H9 (cell line): ENCODE measurements at regions not wholly inside any gene's neighbourhood (a gene's known extent, or its start where the extent isn't known, plus 50 kb on each side); places are given as distances from the start of the nearest gene placed in this dataset.
"Not testable (repeated sequence)": the region's sequence is repeated elsewhere in the genome, so short reads cannot be mapped to it uniquely, and the experiment has no call there.

ENCODE experiments used
- DNase-seq: peaks from one replicate; pipeline ENCODE4 v3.0.0-alpha.2; 2017
- H2AFZ ChIP-seq: one replicate; pipeline ENCODE4 v1.6.1; 2013; ENCODE audit warnings: mild to moderate bottlenecking, low read length, control low read depth, moderate library complexity
- H2AK5ac ChIP-seq: 2 replicates; pipeline ENCODE4 v1.6.1; 2013; ENCODE audit warnings: low read length, control low read depth, mixed read lengths; ENCODE audit not compliant: insufficient read length
- H2BK120ac ChIP-seq: one replicate; pipeline ENCODE4 v1.6.1; 2013; ENCODE audit warnings: low read depth, mild to moderate bottlenecking, low read length, control low read depth, inconsistent platforms; ENCODE audit not compliant: poor library complexity, severe bottlenecking
- H2BK12ac ChIP-seq: 2 replicates; pipeline ENCODE4 v1.6.1; 2013; ENCODE audit warnings: low read length, control low read depth, mixed read lengths, low read depth; ENCODE audit not compliant: insufficient read length
- H2BK15ac ChIP-seq: 2 replicates; pipeline ENCODE4 v1.6.1; 2013; ENCODE audit warnings: low read depth, low read length, control low read depth
- H2BK20ac ChIP-seq: one replicate; pipeline ENCODE4 v1.6.1; 2013; ENCODE audit warnings: low read depth, mild to moderate bottlenecking, low read length, control low read depth, inconsistent platforms; ENCODE audit not compliant: poor library complexity, severe bottlenecking
- H2BK5ac ChIP-seq: 2 replicates; pipeline ENCODE4 v1.6.1; 2013; ENCODE audit warnings: low read length, control low read depth, mixed read lengths; ENCODE audit not compliant: insufficient read length
- H3K14ac ChIP-seq: 2 replicates; pipeline ENCODE4 v1.6.1; 2013; ENCODE audit warnings: low read length, control low read depth; ENCODE audit not compliant: insufficient read depth
- H3K18ac ChIP-seq: 2 replicates; pipeline ENCODE4 v1.6.1; 2013; ENCODE audit warnings: low read depth, mild to moderate bottlenecking, mixed read lengths, low read length, control low read depth; ENCODE audit not compliant: insufficient read length
- H3K23ac ChIP-seq: 2 replicates; pipeline ENCODE4 v1.6.1; 2013; ENCODE audit warnings: low read length, control low read depth, mixed read lengths, low read depth; ENCODE audit not compliant: insufficient read length
- H3K23me2 ChIP-seq: 2 replicates; pipeline ENCODE4 v1.6.1; 2013; ENCODE audit warnings: low read depth, mild to moderate bottlenecking, mixed read lengths, low read length, control low read depth; ENCODE audit not compliant: insufficient read length, poor library complexity, severe bottlenecking
- H3K27ac ChIP-seq: 2 replicates; pipeline ENCODE4 v1.5.1; 2013; ENCODE audit warnings: low read length, control low read depth, mixed read lengths, low read depth; ENCODE audit not compliant: insufficient read length
- H3K27me3 ChIP-seq: 2 replicates; pipeline ENCODE4 v1.6.1; 2013; ENCODE audit warnings: low read length, control low read depth, inconsistent platforms; ENCODE audit not compliant: insufficient read depth
- H3K4ac ChIP-seq: 2 replicates; pipeline ENCODE4 v1.6.1; 2013; ENCODE audit warnings: low read depth, mild to moderate bottlenecking, control low read depth, inconsistent platforms, low read length, moderate library complexity
- H3K4me1 ChIP-seq: 2 replicates; pipeline ENCODE4 v1.6.1; 2013; ENCODE audit warnings: low read length, control low read depth, inconsistent platforms; ENCODE audit not compliant: insufficient read depth
- H3K4me2 ChIP-seq: 2 replicates; pipeline ENCODE4 v1.6.1; 2013; ENCODE audit warnings: low read length, control low read depth, mixed read lengths; ENCODE audit not compliant: insufficient read length, insufficient read depth
- H3K56ac ChIP-seq: 2 replicates; pipeline ENCODE4 v1.6.1; 2013; ENCODE audit warnings: low read depth, mild to moderate bottlenecking, mixed read lengths, low read length, control low read depth; ENCODE audit not compliant: insufficient read length
- H3K79me1 ChIP-seq: 2 replicates; pipeline ENCODE4 v1.6.1; 2013; ENCODE audit warnings: low read depth, mild to moderate bottlenecking, moderate library complexity, low read length, control low read depth, inconsistent platforms; ENCODE audit not compliant: insufficient read depth, poor library complexity, severe bottlenecking
- H3K79me2 ChIP-seq: 2 replicates; pipeline ENCODE4 v1.6.1; 2013; ENCODE audit warnings: low read length, control low read depth, inconsistent platforms; ENCODE audit not compliant: insufficient read depth
- H3K9ac ChIP-seq: 2 replicates; pipeline ENCODE4 v1.6.1; 2013; ENCODE audit warnings: low read length, control low read depth, mixed read lengths; ENCODE audit not compliant: insufficient read length; ENCODE audit errors: extremely low read depth
- H3K9me3 ChIP-seq: one replicate; pipeline ENCODE4 v1.6.1; 2013; ENCODE audit warnings: low read depth, low read length, inconsistent platforms; ENCODE audit not compliant: control insufficient read depth
- H3T11ph ChIP-seq: one replicate; pipeline ENCODE4 v1.6.1; 2013; ENCODE audit warnings: mild to moderate bottlenecking, low read length, control low read depth, inconsistent platforms
- H4K20me1 ChIP-seq: one replicate; pipeline ENCODE4 v1.6.1; 2013; ENCODE audit not compliant: control insufficient read depth, insufficient read length, insufficient read depth
- H4K5ac ChIP-seq: 2 replicates; pipeline ENCODE4 v1.6.1; 2013; ENCODE audit warnings: low read depth, mild to moderate bottlenecking, mixed read lengths, low read length, control low read depth; ENCODE audit not compliant: insufficient read length
- H4K8ac ChIP-seq: replicated peaks from 2 replicates; pipeline ENCODE4 v1.6.1; 2013; ENCODE audit warnings: low read length, control low read depth, mixed read lengths, low read depth; ENCODE audit not compliant: insufficient read length
- H4K91ac ChIP-seq: 2 replicates; pipeline ENCODE4 v1.6.1; 2013; ENCODE audit warnings: low read depth, mild to moderate bottlenecking, moderate library complexity, mixed read lengths, low read length, control low read depth; ENCODE audit not compliant: insufficient read length
- H3K27ac Mint-ChIP-seq, 3 experiments: 2 replicates in 2 of 3; 3 replicates in 1 of 3; pipeline ENCODE4 v1.8.0; 2020 to 2021; ENCODE audit warnings: mixed read lengths in 3 of 3, mild to moderate bottlenecking in 1 of 3, moderate library complexity in 1 of 3
- H3K27me3 Mint-ChIP-seq: 2 replicates; pipeline ENCODE4 v1.8.0; 2021; ENCODE audit warnings: low read depth, mild to moderate bottlenecking, moderate library complexity, mixed read lengths
- H3K36me3 Mint-ChIP-seq, 3 experiments: 2 replicates in 2 of 3; 3 replicates in 1 of 3; pipeline ENCODE4 v1.8.0; 2020 to 2021; ENCODE audit warnings: low read depth in 3 of 3, mixed read lengths in 3 of 3; ENCODE audit not compliant: insufficient read depth in 1 of 3
- H3K4me1 Mint-ChIP-seq, 2 experiments: 2 replicates each; pipeline ENCODE4 v1.8.0; 2020; ENCODE audit warnings: mixed read lengths in 2 of 2
- H3K4me3 Mint-ChIP-seq, 2 experiments: 2 replicates in 1 of 2; 3 replicates in 1 of 2; pipeline ENCODE4 v1.8.0; 2020 to 2021; ENCODE audit warnings: mild to moderate bottlenecking in 2 of 2, mixed read lengths in 2 of 2, moderate library complexity in 1 of 2
- H3K9me3 Mint-ChIP-seq, 2 experiments: 2 replicates in 1 of 2; 3 replicates in 1 of 2; pipeline ENCODE4 v1.8.0; 2020; ENCODE audit warnings: mild to moderate bottlenecking in 2 of 2, mixed read lengths in 2 of 2, moderate library complexity in 1 of 2
- TF ChIP-seq, protein P1 (sequence below): fragments of 200-600 bp; sonication (generic); conservative IDR thresholded peaks from 3 replicates; pipeline ENCODE4 v1.8.0; 2021; ENCODE audit warnings: antibody characterized with exemption, mild to moderate bottlenecking

DNA sequence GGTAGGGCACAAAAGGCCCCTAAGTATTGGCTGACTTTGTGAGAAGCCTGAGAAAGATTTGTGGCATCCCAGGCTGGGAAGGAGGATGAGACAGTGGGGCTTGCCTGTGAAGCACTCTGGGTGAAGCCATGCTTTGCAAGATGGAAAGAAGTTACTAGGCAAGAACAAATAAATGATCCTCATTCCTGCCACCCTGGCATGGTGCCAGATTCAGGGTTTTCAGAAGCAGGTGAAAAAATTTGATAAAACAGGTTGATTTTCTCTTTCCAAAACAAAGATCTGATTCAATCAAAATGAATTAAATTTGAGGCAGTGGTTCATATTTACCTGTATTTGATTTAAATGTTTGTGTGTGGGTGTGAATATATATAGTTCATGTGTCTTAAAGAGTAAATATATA lies 386.9 kb upstream of the PROX1 start:
- Histone ChIP-seq H3K56ac (no peak overlapping the region), H3T11ph (no peak overlapping the region), H3K4ac (no peak overlapping the region), H3K4me2 (no peak overlapping the region), H2AFZ (no peak overlapping the region), H2AK5ac (no peak overlapping the region), H2BK120ac (no peak overlapping the region), H2BK20ac (no peak overlapping the region), H3K23me2 (no peaks in the 10 kb centered on the region), H3K27ac (no peak overlapping the region), H4K8ac (no peak overlapping the region), H2BK5ac (no peak overlapping the region), H3K18ac (no peak overlapping the region), H3K9ac (no peak overlapping the region), H3K27me3 (no peaks in the 10 kb centered on the region), H4K5ac (no peak overlapping the region), H2BK12ac (no peak overlapping the region), H2BK15ac (no peak overlapping the region), H3K14ac (no peak overlapping the region), H3K9me3 (no peaks in the 10 kb centered on the region), H3K23ac (no peak overlapping the region), H4K91ac (no peak overlapping the region), H3K4me1 (no peaks in the 10 kb centered on the region), H3K79me2 (no peaks in the 10 kb centered on the region), H4K20me1 (no peaks in the 10 kb centered on the region), H3K79me1 (no peaks in the 10 kb centered on the region)
- H3K4me3 Mint-ChIP-seq: no peak overlapping the region
- peaks cover 2% of the 10 kb centered on the region; the same call in 1 of the 2 replicates for H3K27me3 Mint-ChIP-seq
- H3K9me3 Mint-ChIP-seq: no peaks in the 10 kb centered on the region
- H3K36me3 Mint-ChIP-seq: no peaks in the 10 kb centered on the region
- TF ChIP-seq, protein P1, sequence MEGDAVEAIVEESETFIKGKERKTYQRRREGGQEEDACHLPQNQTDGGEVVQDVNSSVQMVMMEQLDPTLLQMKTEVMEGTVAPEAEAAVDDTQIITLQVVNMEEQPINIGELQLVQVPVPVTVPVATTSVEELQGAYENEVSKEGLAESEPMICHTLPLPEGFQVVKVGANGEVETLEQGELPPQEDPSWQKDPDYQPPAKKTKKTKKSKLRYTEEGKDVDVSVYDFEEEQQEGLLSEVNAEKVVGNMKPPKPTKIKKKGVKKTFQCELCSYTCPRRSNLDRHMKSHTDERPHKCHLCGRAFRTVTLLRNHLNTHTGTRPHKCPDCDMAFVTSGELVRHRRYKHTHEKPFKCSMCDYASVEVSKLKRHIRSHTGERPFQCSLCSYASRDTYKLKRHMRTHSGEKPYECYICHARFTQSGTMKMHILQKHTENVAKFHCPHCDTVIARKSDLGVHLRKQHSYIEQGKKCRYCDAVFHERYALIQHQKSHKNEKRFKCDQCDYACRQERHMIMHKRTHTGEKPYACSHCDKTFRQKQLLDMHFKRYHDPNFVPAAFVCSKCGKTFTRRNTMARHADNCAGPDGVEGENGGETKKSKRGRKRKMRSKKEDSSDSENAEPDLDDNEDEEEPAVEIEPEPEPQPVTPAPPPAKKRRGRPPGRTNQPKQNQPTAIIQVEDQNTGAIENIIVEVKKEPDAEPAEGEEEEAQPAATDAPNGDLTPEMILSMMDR: no peak
- no peaks in the 10 kb centered on the region for H3K4me1 Mint-ChIP-seq
- H3K27ac Mint-ChIP-seq: no peak overlapping the region
- no peak for DNase-seq

DNA sequence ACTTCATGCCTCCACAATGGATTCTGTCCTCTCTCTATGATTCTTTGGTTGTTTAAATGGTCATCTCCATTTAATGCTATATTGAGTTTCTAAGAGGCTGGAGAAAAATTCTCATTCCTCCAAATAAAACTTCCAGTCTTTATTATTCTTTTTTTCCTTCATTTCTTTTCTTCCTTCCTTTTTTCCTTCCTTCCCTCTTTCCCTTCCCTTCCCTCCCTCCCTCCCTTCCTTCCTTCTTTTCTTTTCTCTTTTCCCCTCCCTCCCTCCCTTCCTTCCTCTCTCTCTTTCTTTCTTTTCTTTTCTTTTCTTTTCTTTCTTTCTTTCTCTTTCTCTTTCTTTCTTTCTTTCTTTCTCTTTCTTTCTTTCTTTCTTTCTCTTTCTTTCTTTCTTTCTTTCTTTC lies 386.1 kb upstream of the PROX1 start:
- not testable (repeated sequence) for H3K4me3 Mint-ChIP-seq, H4K20me1 ChIP-seq, H3K23ac ChIP-seq, H2AFZ ChIP-seq, H3K9ac ChIP-seq, H3K4me2 ChIP-seq, H3K79me2 ChIP-seq, H2BK12ac ChIP-seq, H2AK5ac ChIP-seq, H3K56ac ChIP-seq, H3K9me3 ChIP-seq, H3K36me3 Mint-ChIP-seq, H3K23me2 ChIP-seq, H2BK5ac ChIP-seq, H2BK120ac ChIP-seq, H3K27me3 Mint-ChIP-seq, H3K27ac Mint-ChIP-seq, H3K9me3 Mint-ChIP-seq, H3K79me1 ChIP-seq, DNase-seq, H2BK20ac ChIP-seq, H3K4me1 ChIP-seq, H4K5ac ChIP-seq, H4K8ac ChIP-seq, H3K27ac ChIP-seq, H4K91ac ChIP-seq, H3K27me3 ChIP-seq, H3T11ph ChIP-seq, H2BK15ac ChIP-seq, H3K4me1 Mint-ChIP-seq, H3K4ac ChIP-seq, H3K18ac ChIP-seq, H3K14ac ChIP-seq
